NT2/D1 (cell line): ENCODE measurements at regions not wholly inside any gene's neighbourhood (a gene's known extent, or its start where the extent isn't known, plus 50 kb on each side); places are given as distances from the start of the nearest gene placed in this dataset.
"Not testable (repeated sequence)": the region's sequence is repeated elsewhere in the genome, so short reads cannot be mapped to it uniquely, and the experiment has no call there.

ENCODE experiments used
- YY1 ChIP-seq: IDR thresholded peaks from 2 replicates; pipeline ENCODE4 v1.6.1; 2011; ENCODE audit not compliant: insufficient read length, insufficient read depth
- ZNF274 ChIP-seq: IDR thresholded peaks from 2 replicates; pipeline ENCODE4 v1.6.1; 2011; ENCODE audit warnings: mild to moderate bottlenecking, low read depth, low read length

DNA sequence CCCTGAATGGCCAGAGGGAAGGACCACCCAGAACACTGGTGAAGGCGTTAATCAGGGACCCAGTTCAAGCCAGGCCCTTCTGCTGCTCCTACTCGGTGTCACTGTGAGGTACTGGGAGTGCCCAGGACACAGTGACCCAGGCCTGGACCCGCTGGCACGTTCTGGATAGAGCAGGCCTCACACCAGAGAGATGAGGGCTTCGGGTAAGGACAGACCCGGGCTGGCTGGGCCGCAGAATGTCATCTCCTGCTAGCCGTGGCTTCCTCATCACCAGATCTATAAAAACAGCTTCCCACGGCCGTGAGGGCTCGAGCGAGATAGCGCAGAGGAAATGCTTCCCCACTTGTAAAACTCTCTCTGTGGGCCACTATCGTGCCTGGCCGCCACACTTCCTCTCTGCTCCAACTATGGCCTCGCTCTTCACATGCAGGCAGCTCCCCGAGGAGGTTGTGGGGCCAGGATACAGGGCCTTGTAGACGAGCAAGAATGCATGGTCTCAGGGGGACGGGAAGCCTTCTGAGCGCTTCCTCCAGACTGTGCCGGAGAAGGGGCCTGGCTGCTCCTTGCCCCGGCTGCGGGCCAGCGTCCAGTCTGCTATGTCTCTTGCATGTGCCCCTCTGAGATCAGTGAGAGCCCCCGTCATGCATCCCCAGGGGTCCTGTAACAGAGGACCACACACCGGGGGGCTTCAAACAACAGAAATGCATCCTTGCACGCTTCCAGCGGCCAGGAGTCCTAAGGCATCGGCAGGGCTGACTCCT is 161.6 kb upstream of the ZNF469 start:
- TF ChIP-seq YY1, ZNF274: not testable (repeated sequence)
